ENCODE measurements at regions not wholly inside any gene's neighbourhood (a gene's known extent, or its start where the extent isn't known, plus 50 kb on each side); places are given as distances from the start of the nearest gene placed in this dataset.

- TF ChIP-seq CTCF (conservative IDR thresholded peaks at IDR 0.05; ENCODE audit: low read depth, low read length) (no peak), EZH2 (IDR thresholded peaks at IDR 0.05; ENCODE audit: borderline replicate concordance, low read depth, low read length, poor library complexity, severe bottlenecking) (no peak)
Measured at GRCh38 chr4:84276752-84277151, 222.3 kb downstream of the NKX6-1 start.
